Ishikawa (cell line): ENCODE measurements at regions not wholly inside any gene's neighbourhood (a gene's known extent, or its start where the extent isn't known, plus 50 kb on each side); places are given as distances from the start of the nearest gene placed in this dataset.

Experiments
- CEBPB ChIP-seq: IDR thresholded peaks from 2 replicates; pipeline ENCODE4 v1.6.1; 2012
- CREB1 ChIP-seq: IDR thresholded peaks from 2 replicates; pipeline ENCODE4 v1.6.1; 2012; ENCODE audit warnings: low read depth
- EGR1 ChIP-seq: IDR thresholded peaks from 2 replicates; pipeline ENCODE4 v1.6.1; 2012
- EP300 ChIP-seq: IDR thresholded peaks from 2 replicates; pipeline ENCODE4 v1.6.1; 2012; ENCODE audit warnings: borderline replicate concordance
- FOXM1 ChIP-seq: IDR thresholded peaks from 2 replicates; pipeline ENCODE4 v1.6.1; 2012; ENCODE audit warnings: low read depth, borderline replicate concordance
- NFIC ChIP-seq: IDR thresholded peaks from 2 replicates; pipeline ENCODE4 v1.6.1; 2012
- RAD21 ChIP-seq: IDR thresholded peaks from 2 replicates; pipeline ENCODE4 v1.6.1; 2012; ENCODE audit warnings: low read depth
- REST ChIP-seq: IDR thresholded peaks from 2 replicates; pipeline ENCODE4 v1.6.1; 2012; ENCODE audit warnings: low read depth, mild to moderate bottlenecking
- TAF1 ChIP-seq: IDR thresholded peaks from 2 replicates; pipeline ENCODE4 v1.6.1; 2012; ENCODE audit warnings: low read depth, mild to moderate bottlenecking
- TCF12 ChIP-seq: IDR thresholded peaks from 2 replicates; pipeline ENCODE4 v1.6.1; 2012; ENCODE audit warnings: low read depth
- TEAD4 ChIP-seq: IDR thresholded peaks from 2 replicates; pipeline ENCODE4 v1.6.1; 2012
- USF1 ChIP-seq: IDR thresholded peaks from 2 replicates; pipeline ENCODE4 v1.6.1; 2012
- YY1 ChIP-seq: IDR thresholded peaks from 2 replicates; pipeline ENCODE4 v1.6.1; 2012; ENCODE audit warnings: low read depth
- ZBTB7A ChIP-seq: IDR thresholded peaks from 2 replicates; pipeline ENCODE4 v1.6.1; 2012; ENCODE audit warnings: low read depth
- TF ChIP-seq, protein P1 (sequence below): IDR thresholded peaks from 2 replicates; pipeline ENCODE4 v1.6.1; 2012

DNA sequence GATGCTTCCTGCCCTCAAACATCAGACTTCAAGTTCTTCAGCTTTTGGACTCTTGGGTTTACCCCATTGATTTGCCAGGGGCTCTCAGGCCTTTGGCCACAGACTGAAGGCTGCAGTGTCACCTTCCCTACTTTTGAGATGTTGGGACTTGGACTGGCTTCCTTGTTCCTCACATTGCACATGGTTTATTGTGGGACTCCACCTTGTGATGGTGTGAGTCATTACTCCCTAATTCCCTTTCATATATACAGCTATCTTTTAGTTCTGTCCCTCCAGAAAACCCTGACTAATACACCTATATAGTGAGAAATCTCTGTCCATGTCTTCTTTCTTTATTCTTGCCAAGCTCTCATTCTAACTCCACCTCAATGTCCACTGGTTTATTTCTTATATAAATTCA is 736.9 kb upstream of the HS3ST1 start:
- no peak for TF ChIP-seq YY1
- no peak for TF ChIP-seq ZBTB7A
- TF ChIP-seq TCF12, result no peak
- TF ChIP-seq CREB1, result no peak
- no peak for TF ChIP-seq EP300
- TF ChIP-seq NFIC, result no peak
- no peak for TF ChIP-seq TAF1
- no peak for TF ChIP-seq FOXM1
- TF ChIP-seq CEBPB, result no peak
- TF ChIP-seq, protein P1, sequence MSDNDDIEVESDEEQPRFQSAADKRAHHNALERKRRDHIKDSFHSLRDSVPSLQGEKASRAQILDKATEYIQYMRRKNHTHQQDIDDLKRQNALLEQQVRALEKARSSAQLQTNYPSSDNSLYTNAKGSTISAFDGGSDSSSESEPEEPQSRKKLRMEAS, result no peak
- no peak for TF ChIP-seq USF1

- TF ChIP-seq NFIC, result no peak
- no peak for TF ChIP-seq TAF1
- no peak for TF ChIP-seq ZBTB7A
- no peak for TF ChIP-seq CREB1
- TF ChIP-seq REST, result no peak
- TF ChIP-seq EGR1, result no peak
- TF ChIP-seq, protein P1, result no peak
These were observed 717.6 kb upstream of the HS3ST1 start for GRCh38 chr4:12146339-12146738.

- TF ChIP-seq TAF1 (no peak), USF1 (no peak), NFIC (no peak), CEBPB (no peak), ZBTB7A (no peak), YY1 (no peak), TCF12 (no peak), CREB1 (no peak), REST (no peak), EP300 (no peak), FOXM1 (no peak), EGR1 (no peak), TEAD4 (no peak), RAD21 (no peak)
- TF ChIP-seq, protein P1, result no peak
These were observed 717.1 kb upstream of the HS3ST1 start for GRCh38 chr4:12145768-12146167.

- TF ChIP-seq TEAD4 (no peak), REST (no peak), EGR1 (no peak), ZBTB7A (no peak), TAF1 (no peak), CREB1 (no peak), CEBPB (no peak)
These were observed 716.4 kb upstream of the HS3ST1 start for GRCh38 chr4:12145106-12145505.

DNA sequence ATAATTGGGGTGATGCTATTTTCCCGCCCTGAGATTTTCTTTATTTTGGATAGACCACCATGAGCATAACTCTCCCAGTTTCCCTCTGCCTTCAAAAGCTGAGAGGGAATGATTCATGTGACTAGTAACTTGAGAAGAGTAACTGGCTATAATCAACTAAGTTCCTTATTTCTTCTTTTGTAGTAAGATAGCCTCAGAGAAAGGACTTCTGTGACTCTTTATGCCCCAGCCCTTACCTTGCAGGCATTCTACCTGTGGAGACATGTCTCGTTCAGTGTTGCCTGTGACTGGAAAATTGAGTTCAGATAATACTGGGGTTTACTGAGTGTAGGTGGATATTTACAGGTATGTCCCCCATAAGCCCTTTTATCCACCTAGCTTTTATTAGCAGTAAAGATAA is 715.4 kb upstream of the HS3ST1 start:
- no peak for TF ChIP-seq REST
- TF ChIP-seq YY1, result no peak
- no peak for TF ChIP-seq NFIC
